HEK293 (cell line): ENCODE measurements at regions not wholly inside any gene's neighbourhood (a gene's known extent, or its start where the extent isn't known, plus 50 kb on each side); places are given as distances from the start of the nearest gene placed in this dataset.

Experiments used
- CTCF ChIA-PET: fragments of 350-600 bp; formaldehyde crosslinking; extraction: SDS; loops from one replicate; lab custom pipeline; 2021; ENCODE audit warnings: antibody characterized with exemption; lab: Yijun Ruan, JAX
- POLR2A ChIA-PET: fragments of 300-600 bp; formaldehyde crosslinking; extraction: SDS; loops from one replicate; lab custom pipeline; 2020; ENCODE audit warnings: antibody characterized with exemption, inconsistent platforms; lab: Yijun Ruan, JAX
- H3K27ac ChIP-seq: fragments of 200-500 bp; sonication (Bioruptor generic); 2 replicates; pipeline ENCODE4 v1.5.1; 2014; ENCODE audit warnings: low read depth, low read length, control low read depth, inconsistent platforms; ENCODE audit errors: extremely low read depth
- H3K36me3 ChIP-seq, 2 experiments: fragments of 200-500 bp in 1 of 2; sonication (Bioruptor generic) in 1 of 2; 1 replicate in 1 of 2; 2 replicates in 1 of 2; pipeline ENCODE4 v1.5.1; 2014 to 2017; ENCODE audit warnings: inconsistent platforms in 2 of 2, low read length in 2 of 2; ENCODE audit not compliant: control insufficient read depth in 2 of 2, insufficient read depth in 1 of 2
- H3K4me1 ChIP-seq: fragments of 200-500 bp; sonication (Bioruptor generic); 2 replicates; pipeline ENCODE4 v1.5.1; 2014; ENCODE audit warnings: mild to moderate bottlenecking, low read length, inconsistent platforms; ENCODE audit not compliant: control insufficient read depth, insufficient read depth
- H3K4me3 ChIP-seq: 2 replicates; pipeline ENCODE4 v1.5.1; 2011; ENCODE audit warnings: low read depth, mild to moderate bottlenecking, control low read depth, low read length, moderate library complexity
- H3K9me3 ChIP-seq: fragments of 200-500 bp; sonication (Bioruptor generic); 2 replicates; pipeline ENCODE4 v1.5.1; 2014; ENCODE audit warnings: low read depth, low read length, inconsistent platforms; ENCODE audit not compliant: control insufficient read depth, insufficient read depth
- INSM2 ChIP-seq: fragments of 450-650 bp; formaldehyde crosslinking; IDR thresholded peaks from 2 replicates; pipeline ENCODE4 v1.5.1; 2016; ENCODE audit warnings: missing biosample characterization, missing genetic modification characterization
- KLF1 ChIP-seq: fragments of 450-650 bp; formaldehyde crosslinking; IDR thresholded peaks from 2 replicates; pipeline ENCODE4 v1.5.1; 2016; ENCODE audit warnings: missing biosample characterization, missing genetic modification characterization
- MZF1 ChIP-seq: fragments of 450-650 bp; formaldehyde crosslinking; IDR thresholded peaks from 2 replicates; pipeline ENCODE4 v1.5.1; 2017; ENCODE audit warnings: missing biosample characterization, missing genetic modification characterization, borderline replicate concordance
- WT1 ChIP-seq: fragments of 450-650 bp; formaldehyde crosslinking; IDR thresholded peaks from 2 replicates; pipeline ENCODE4 v1.5.1; 2016; ENCODE audit warnings: missing biosample characterization, missing genetic modification characterization
- ZBTB44 ChIP-seq: fragments of 450-650 bp; IDR thresholded peaks from 2 replicates; pipeline ENCODE4 v1.5.1; 2018; ENCODE audit warnings: missing biosample characterization, mild to moderate bottlenecking, missing genetic modification characterization
- ZBTB8A ChIP-seq: fragments of 450-650 bp; formaldehyde crosslinking; IDR thresholded peaks from 2 replicates; pipeline ENCODE4 v1.5.1; 2016; ENCODE audit warnings: missing biosample characterization, missing genetic modification characterization
- ZFHX2 ChIP-seq: fragments of 450-650 bp; formaldehyde crosslinking; conservative IDR thresholded peaks from 2 replicates; pipeline ENCODE4 v1.5.1; 2016; ENCODE audit warnings: missing biosample characterization, missing genetic modification characterization
- ZIC2 ChIP-seq: fragments of 450-650 bp; formaldehyde crosslinking; IDR thresholded peaks from 2 replicates; pipeline ENCODE4 v1.5.1; 2016; ENCODE audit warnings: missing biosample characterization, missing genetic modification characterization
- ZNF2 ChIP-seq: fragments of 450-650 bp; formaldehyde crosslinking; IDR thresholded peaks from 2 replicates; pipeline ENCODE4 v1.5.1; 2016; ENCODE audit warnings: missing biosample characterization, missing genetic modification characterization
- ZNF324 ChIP-seq: fragments of 450-650 bp; formaldehyde crosslinking; IDR thresholded peaks from 2 replicates; pipeline ENCODE4 v1.5.1; 2016; ENCODE audit warnings: missing biosample characterization, missing genetic modification characterization
- ZNF394 ChIP-seq: fragments of 450-650 bp; formaldehyde crosslinking; IDR thresholded peaks from 2 replicates; pipeline ENCODE4 v1.5.1; 2016; ENCODE audit warnings: missing biosample characterization, missing genetic modification characterization, mild to moderate bottlenecking, moderate library complexity, borderline replicate concordance
- ZNF501 ChIP-seq: fragments of 450-650 bp; formaldehyde crosslinking; IDR thresholded peaks from 2 replicates; pipeline ENCODE4 v1.5.1; 2016; ENCODE audit warnings: missing biosample characterization, missing genetic modification characterization
- ZNF510 ChIP-seq: fragments of 450-650 bp; formaldehyde crosslinking; IDR thresholded peaks from 2 replicates; pipeline ENCODE4 v1.5.1; 2018; ENCODE audit warnings: mild to moderate bottlenecking, missing genetic modification characterization, missing biosample characterization; ENCODE audit not compliant: insufficient replicate concordance
- ZNF544 ChIP-seq: fragments of 450-650 bp; formaldehyde crosslinking; IDR thresholded peaks from 2 replicates; pipeline ENCODE4 v1.5.0; 2017; ENCODE audit warnings: missing biosample characterization, missing genetic modification characterization
- ZNF548 ChIP-seq: fragments of 450-650 bp; formaldehyde crosslinking; IDR thresholded peaks from 2 replicates; pipeline ENCODE4 v1.5.1; 2016; ENCODE audit warnings: missing biosample characterization, missing genetic modification characterization
- ZNF555 ChIP-seq: fragments of 450-650 bp; formaldehyde crosslinking; conservative IDR thresholded peaks from 2 replicates; pipeline ENCODE4 v1.5.1; 2017; ENCODE audit warnings: missing biosample characterization, mild to moderate bottlenecking, missing genetic modification characterization, inconsistent platforms
- ZNF600 ChIP-seq: fragments of 450-650 bp; formaldehyde crosslinking; IDR thresholded peaks from 2 replicates; pipeline ENCODE4 v1.5.1; 2016; ENCODE audit warnings: missing biosample characterization, missing genetic modification characterization
- ZNF768 ChIP-seq: fragments of 450-650 bp; formaldehyde crosslinking; IDR thresholded peaks from 2 replicates; pipeline ENCODE4 v1.5.1; 2018; ENCODE audit warnings: missing biosample characterization, mild to moderate bottlenecking, missing genetic modification characterization
- ZNF791 ChIP-seq: fragments of 450-650 bp; formaldehyde crosslinking; IDR thresholded peaks from 2 replicates; pipeline ENCODE4 v1.5.1; 2016; ENCODE audit warnings: missing biosample characterization, missing genetic modification characterization
- ZNF792 ChIP-seq: fragments of 450-650 bp; formaldehyde crosslinking; IDR thresholded peaks from 2 replicates; pipeline ENCODE4 v1.5.1; 2016; ENCODE audit warnings: missing biosample characterization, missing genetic modification characterization
- ZNF830 ChIP-seq: fragments of 450-650 bp; IDR thresholded peaks from 2 replicates; pipeline ENCODE4 v1.5.0; 2018; ENCODE audit warnings: missing biosample characterization, missing genetic modification characterization, low read depth, mild to moderate bottlenecking, moderate library complexity
- ZSCAN5A ChIP-seq: fragments of 450-650 bp; formaldehyde crosslinking; IDR thresholded peaks from 2 replicates; pipeline ENCODE4 v1.5.1; 2016; ENCODE audit warnings: missing biosample characterization, missing genetic modification characterization
- TF ChIP-seq, protein P1 (sequence below): fragments of 450-650 bp; formaldehyde crosslinking; IDR thresholded peaks from 2 replicates; pipeline ENCODE4; 2016; ENCODE audit warnings: missing biosample characterization, missing genetic modification characterization
- TF ChIP-seq, protein P2 (sequence below): fragments of 450-650 bp; formaldehyde crosslinking; IDR thresholded peaks from 2 replicates; pipeline ENCODE4 v1.5.1; 2017; ENCODE audit warnings: missing biosample characterization, mild to moderate bottlenecking, missing genetic modification characterization, moderate library complexity

DNA sequence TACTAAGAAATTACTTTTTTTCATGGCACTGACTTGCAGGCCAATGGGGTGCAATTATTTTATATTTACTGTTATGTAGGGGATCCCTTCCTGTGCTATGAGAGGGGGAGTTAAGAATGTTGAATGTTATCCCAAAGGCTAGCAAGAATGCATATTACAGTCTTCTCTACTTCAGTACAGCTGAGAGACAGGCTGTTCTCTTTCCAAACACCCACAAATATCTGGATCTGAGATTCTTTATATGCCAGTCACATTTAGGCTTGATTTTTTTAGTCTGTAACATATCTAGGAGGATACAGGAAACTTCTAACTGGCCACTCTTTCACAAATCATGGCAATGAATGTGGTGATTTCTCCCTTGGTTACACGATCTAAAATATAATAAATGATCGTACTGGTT is 266.4 kb upstream of the FZD8 start (continued):
- TF ChIP-seq ZSCAN5A (tag by site-specific recombination) (no peak), ZBTB44 (tag by site-specific recombination) (no peak), ZNF510 (tag by site-specific recombination) (no peak), ZNF2 (tag by site-specific recombination) (no peak), ZIC2 (tag by site-specific recombination) (no peak), ZNF555 (tag by site-specific recombination) (no peak), KLF1 (no peak), ZNF501 (tag by site-specific recombination) (no peak), ZFHX2 (no peak)

DNA sequence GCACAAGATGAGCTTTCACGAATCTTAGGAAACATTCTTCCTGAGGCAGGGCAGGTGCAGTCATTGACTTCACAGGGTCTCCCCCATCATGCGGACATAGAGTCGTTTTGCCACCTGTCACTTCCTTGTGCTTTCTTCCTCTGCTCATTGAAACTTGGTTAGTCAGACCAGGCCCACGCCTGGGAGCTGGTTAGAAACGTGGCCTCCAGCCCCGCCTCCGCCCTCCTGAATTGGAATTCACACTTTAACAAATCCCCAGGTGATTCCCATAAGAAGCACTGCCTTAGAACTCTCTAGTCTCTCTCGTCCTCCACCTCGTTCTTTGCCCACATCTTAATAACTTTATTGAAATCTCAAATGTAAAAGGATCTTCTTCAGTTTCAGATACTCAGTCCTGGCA is 265.5 kb upstream of the FZD8 start:
- Histone ChIP-seq H3K4me3 (no peak overlapping the region), H3K36me3 (no peaks in the 10 kb centered on the region), H3K4me1 (peaks cover 3% of the 10 kb centered on the region; the same call in 1 of the 2 replicates), H3K27ac (no peak overlapping the region), H3K9me3 (no peaks in the 10 kb centered on the region)
- ChIA-PET CTCF (no interaction called here), POLR2A (no interaction called here)
- TF ChIP-seq ZNF324 (tag by site-specific recombination) = no peak
- TF ChIP-seq ZNF600 = no peak
- TF ChIP-seq ZNF544 (tag by site-specific recombination) = no peak
- TF ChIP-seq, protein P1, sequence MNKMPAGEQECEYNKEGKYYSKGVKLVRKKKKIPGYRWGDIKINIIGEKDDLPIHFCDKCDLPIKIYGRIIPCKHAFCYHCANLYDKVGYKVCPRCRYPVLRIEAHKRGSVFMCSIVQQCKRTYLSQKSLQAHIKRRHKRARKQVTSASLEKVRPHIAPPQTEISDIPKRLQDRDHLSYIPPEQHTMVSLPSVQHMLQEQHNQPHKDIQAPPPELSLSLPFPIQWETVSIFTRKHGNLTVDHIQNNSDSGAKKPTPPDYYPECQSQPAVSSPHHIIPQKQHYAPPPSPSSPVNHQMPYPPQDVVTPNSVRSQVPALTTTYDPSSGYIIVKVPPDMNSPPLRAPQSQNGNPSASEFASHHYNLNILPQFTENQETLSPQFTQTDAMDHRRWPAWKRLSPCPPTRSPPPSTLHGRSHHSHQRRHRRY (tag by site-specific recombination) = no peak
- no peak for TF ChIP-seq ZNF548 (tag by site-specific recombination)
- no peak for TF ChIP-seq MZF1 (tag by site-specific recombination)
- TF ChIP-seq, protein P2, sequence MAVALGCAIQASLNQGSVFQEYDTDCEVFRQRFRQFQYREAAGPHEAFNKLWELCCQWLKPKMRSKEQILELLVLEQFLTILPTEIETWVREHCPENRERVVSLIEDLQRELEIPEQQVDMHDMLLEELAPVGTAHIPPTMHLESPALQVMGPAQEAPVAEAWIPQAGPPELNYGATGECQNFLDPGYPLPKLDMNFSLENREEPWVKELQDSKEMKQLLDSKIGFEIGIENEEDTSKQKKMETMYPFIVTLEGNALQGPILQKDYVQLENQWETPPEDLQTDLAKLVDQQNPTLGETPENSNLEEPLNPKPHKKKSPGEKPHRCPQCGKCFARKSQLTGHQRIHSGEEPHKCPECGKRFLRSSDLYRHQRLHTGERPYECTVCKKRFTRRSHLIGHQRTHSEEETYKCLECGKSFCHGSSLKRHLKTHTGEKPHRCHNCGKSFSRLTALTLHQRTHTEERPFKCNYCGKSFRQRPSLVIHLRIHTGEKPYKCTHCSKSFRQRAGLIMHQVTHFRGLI = no peak
- TF ChIP-seq ZNF768 (tag by site-specific recombination) = no peak

- peaks cover 3% of the 10 kb centered on the region; the same call in 1 of the 2 replicates for H3K4me1 ChIP-seq
- H3K4me3 ChIP-seq = no peak overlapping the region
- CTCF ChIA-PET = no interaction called here
- H3K27ac ChIP-seq = no peak overlapping the region
- no peaks in the 10 kb centered on the region for H3K9me3 ChIP-seq
- POLR2A ChIA-PET = no interaction called here
- H3K36me3 ChIP-seq = no peaks in the 10 kb centered on the region
- TF ChIP-seq ZNF394 = no peak
- no peak for TF ChIP-seq WT1
- TF ChIP-seq ZBTB8A = no peak
- no peak for TF ChIP-seq INSM2 (tag by site-specific recombination)
- TF ChIP-seq, protein P2 = no peak
- TF ChIP-seq ZNF791 (tag by site-specific recombination) = no peak
- TF ChIP-seq ZNF830 = no peak
- no peak for TF ChIP-seq ZNF792
Observed at GRCh38 chr10:35906155-35906554, 264.1 kb upstream of the FZD8 start.
